Renal cortex interstitium (tissue), 11 donors: ENCODE measurements at regions not wholly inside any gene's neighbourhood (a gene's known extent, or its start where the extent isn't known, plus 50 kb on each side); places are given as distances from the start of the nearest gene placed in this dataset.
"Not testable (repeated sequence)": the region's sequence is repeated elsewhere in the genome, so short reads cannot be mapped to it uniquely, and the experiment has no call there.

Experiments
- DNase-seq, 11 donors: peaks; one replicate each; pipeline ENCODE4 v3.0.0-alpha.2; 2013; ENCODE audit warnings: low read depth in 9 of 11, low spot score in 4 of 11; ENCODE audit errors: extremely low read depth in 1 of 11

- DNase-seq = not testable (repeated sequence)
Observed at GRCh38 chr11:71712350-71712749, 120.7 kb upstream of the DEFB108B start.

GRCh38 chr11:71712846-71713245 lies 120.2 kb upstream of the DEFB108B start:
- DNase-seq = not testable (repeated sequence)

GRCh38 chr11:71714510-71714909 lies 118.5 kb upstream of the DEFB108B start:
- DNase-seq = not testable (repeated sequence)

GRCh38 chr11:71721840-71722239 lies 111.2 kb upstream of the DEFB108B start:
- not testable (repeated sequence) for DNase-seq

- not testable (repeated sequence) for DNase-seq
Observed at GRCh38 chr11:71723991-71724390, 109.0 kb upstream of the DEFB108B start.

- not testable (repeated sequence) for DNase-seq
Observed at GRCh38 chr11:71730748-71731147, 102.3 kb upstream of the DEFB108B start.

GRCh38 chr11:71734368-71734767 lies 98.6 kb upstream of the DEFB108B start:
- not testable (repeated sequence) for DNase-seq

- DNase-seq = not testable (repeated sequence)
Observed at GRCh38 chr11:71738317-71738716, 94.7 kb upstream of the DEFB108B start.

GRCh38 chr11:71743385-71743784 lies 89.6 kb upstream of the DEFB108B start:
- DNase-seq = not testable (repeated sequence)

- not testable (repeated sequence) for DNase-seq
Observed at GRCh38 chr11:71745656-71746055, 87.3 kb upstream of the DEFB108B start.

GRCh38 chr11:71746263-71746662 lies 86.7 kb upstream of the DEFB108B start:
- DNase-seq = not testable (repeated sequence)

- not testable (repeated sequence) for DNase-seq
Observed at GRCh38 chr11:71748965-71749620, 83.9 kb upstream of the DEFB108B start.

- not testable (repeated sequence) for DNase-seq
Observed at GRCh38 chr11:71750908-71751307, 82.1 kb upstream of the DEFB108B start.

- not testable (repeated sequence) for DNase-seq
Observed at GRCh38 chr11:71764695-71765491, 68.1 kb upstream of the DEFB108B start.

GRCh38 chr11:71767016-71767415 lies 66.0 kb upstream of the DEFB108B start:
- DNase-seq = not testable (repeated sequence)

- not testable (repeated sequence) for DNase-seq
Observed at GRCh38 chr11:71772193-71772592, 60.8 kb upstream of the DEFB108B start.

- no peak for DNase-seq
Observed at GRCh38 chr11:71774603-71775222, 58.3 kb upstream of the DEFB108B start.

GRCh38 chr11:71780116-71780515 lies 52.9 kb upstream of the DEFB108B start:
- not testable (repeated sequence) for DNase-seq

GRCh38 chr11:71780771-71781170 lies 52.2 kb upstream of the DEFB108B start:
- not testable (repeated sequence) for DNase-seq

- DNase-seq = not testable (repeated sequence)
Observed at GRCh38 chr11:71781491-71781890, 51.5 kb upstream of the DEFB108B start.
